NCI-H1105 treated with DMSO at 0.1 percent for 48 hours (cell line): ENCODE measurements at regions not wholly inside any gene's neighbourhood (a gene's known extent, or its start where the extent isn't known, plus 50 kb on each side); places are given as distances from the start of the nearest gene placed in this dataset.
"Not testable (repeated sequence)": the region's sequence is repeated elsewhere in the genome, so short reads cannot be mapped to it uniquely, and the experiment has no call there.

ENCODE experiments used
- DNase-seq: peaks from one replicate; lab custom pipeline; 2025; lab: John Stamatoyannopoulos, UW

DNA sequence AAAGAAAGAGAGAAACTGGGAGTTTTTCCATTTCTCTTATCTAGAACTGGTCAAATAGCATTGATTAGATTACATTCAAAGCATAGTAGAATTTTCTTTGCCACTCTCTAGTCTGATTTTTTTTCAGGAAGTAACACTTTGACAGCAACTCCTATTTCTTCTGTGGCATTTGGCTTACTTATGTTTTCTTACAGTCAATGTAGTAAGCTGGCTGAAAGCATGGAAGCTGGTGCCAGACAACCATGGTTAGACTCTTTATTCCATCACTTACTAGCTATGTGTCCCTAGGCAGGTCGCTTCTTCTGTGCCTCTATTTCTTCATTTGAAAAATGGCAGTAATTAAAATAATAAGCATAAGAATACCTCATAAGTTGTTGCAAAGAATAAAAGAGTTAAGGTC, 54.2 kb upstream of the OPRM1 start:
- DNase-seq: no peak

DNA sequence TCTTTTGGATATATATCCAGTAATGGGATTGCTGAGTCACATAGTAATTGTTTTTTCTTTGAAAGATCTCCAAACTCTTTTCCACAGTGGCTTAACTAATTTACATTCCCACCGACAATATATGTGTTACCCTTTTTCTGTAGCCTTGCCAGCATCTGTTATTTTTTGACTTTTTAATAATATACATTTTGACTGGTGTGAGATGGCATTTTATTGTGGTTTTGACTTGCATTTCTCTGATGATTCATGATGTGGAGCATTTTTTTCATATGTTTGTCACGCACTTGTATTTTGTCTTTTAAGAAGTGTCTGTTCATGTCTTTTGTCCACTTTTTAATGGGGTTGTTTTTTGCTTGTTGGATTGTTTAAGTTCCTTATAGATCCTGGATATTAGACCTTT, 58.9 kb upstream of the OPRM1 start:
- no peak for DNase-seq

DNA sequence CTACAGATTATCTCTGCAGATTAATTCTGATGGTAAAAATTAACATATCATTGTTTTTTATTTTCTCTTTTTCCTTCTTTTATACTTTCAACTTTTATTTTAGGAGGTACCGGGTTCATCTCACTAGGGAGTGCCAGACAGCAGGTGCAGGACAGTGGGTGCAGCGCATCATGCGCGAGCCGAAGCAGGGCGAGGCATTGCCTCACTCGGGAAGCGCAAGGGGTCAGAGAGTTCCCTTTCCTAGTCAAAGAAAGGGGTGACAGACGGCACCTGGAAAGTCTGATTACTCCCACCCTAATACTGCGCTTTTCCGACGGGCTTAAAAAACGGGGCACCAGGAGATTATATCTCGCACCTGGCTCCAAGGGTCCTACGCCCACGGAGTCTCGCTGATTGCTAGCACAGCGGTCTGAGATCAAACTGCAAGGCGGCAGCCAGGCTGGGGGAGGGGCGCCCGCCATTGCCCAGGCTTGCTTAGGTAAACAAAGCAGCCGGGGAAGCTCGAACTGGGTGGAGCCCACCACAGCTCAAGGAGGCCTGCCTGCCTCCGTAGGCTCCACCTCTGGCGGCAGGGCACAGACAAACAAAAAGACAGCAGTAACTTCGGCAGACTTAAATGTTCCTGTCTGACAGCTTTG, 60.0 kb upstream of the OPRM1 start:
- DNase-seq: not testable (repeated sequence)

DNA sequence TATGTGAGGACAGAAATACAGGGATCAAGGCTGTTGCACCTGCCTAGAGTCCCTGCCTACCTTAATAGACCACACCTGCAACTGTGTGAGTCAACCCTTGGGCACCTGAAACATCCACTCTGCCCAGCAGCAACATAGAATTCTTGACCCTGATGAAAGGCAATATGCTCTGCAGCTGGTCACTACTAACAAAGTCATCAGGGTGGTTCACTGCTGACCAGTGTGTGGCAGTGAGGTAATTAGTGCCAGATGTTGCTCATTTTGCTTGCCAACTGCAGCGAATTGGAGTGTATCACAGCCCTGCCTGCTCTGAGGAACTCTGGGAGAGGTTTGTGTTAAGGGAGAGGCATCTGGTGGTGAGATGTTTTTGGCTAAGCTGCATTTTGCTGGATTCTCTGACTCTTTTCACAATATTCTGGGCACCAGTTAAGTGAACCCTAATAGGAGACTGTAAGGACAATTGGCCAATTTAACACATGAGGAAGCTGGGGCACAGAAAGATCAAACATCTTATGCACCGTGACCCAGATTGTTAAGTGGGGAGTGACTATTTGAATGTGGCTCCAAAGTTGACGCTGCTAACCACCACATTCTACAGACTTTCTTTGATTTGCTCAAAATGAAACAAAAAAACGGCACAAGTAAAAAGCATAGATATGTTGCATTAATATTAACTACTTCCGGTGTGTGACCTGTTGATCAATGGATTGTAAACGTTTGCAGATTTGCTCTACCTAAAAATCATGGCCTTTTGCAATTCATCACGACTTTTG, 61.9 kb upstream of the OPRM1 start:
- no peak for DNase-seq

DNA sequence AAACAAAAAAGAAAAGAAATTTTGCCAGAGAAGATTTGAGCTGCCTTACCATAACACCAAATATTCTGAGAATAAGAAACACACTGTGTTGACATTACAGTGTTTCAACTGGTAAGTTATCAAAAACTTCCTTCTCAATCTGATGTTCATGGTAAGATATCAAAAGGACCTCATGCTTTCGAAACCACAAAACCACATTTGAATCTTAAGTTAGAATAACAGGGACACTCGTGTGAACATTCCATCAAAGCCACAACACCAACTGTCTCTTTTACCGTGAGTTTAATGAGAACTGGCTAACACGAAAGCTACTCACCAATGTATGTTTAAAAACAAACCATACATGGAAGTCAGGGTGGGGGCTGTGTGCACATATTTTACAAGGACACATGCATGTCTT, 73.0 kb upstream of the OPRM1 start:
- DNase-seq: no peak

DNA sequence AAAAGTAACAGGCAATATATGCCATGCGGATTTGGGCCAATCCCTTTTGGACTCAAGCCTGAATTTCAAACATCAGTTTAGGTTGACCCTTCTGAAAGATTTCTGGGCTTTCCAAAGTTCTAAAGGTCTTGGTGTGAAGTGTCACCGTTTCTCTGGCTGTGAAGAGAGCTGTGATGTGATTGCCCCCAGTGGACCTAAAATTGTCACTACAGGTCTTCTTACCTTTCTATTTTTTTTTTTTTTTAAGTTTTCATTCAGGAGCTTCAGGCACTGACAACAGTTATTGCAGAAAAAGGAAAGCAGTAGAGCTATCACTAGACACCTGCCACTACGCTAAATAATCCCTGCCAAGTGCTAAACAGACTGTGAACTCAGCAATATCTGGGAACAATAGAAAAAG, 75.7 kb upstream of the OPRM1 start:
- peak; percentile 21 for DNase-seq

DNA sequence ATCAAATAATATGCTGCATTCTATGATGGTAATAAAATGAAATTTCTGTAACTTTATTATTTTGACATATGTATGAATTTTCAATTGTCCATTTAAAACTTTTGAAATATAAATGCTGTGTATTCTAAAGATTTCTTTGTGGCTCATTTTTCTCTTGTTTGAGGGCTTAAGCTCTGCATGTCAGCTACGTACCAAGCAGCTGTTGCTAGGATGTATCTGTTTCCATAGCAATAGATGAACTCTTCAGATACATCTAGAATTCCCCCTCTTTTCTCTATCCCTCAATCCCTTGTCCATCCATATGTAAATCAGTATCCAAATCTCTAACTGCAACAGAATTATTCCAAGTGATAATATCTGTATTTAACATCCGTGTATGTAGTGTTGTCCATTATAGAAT, 76.5 kb upstream of the OPRM1 start:
- peak; percentile 31 for DNase-seq

DNA sequence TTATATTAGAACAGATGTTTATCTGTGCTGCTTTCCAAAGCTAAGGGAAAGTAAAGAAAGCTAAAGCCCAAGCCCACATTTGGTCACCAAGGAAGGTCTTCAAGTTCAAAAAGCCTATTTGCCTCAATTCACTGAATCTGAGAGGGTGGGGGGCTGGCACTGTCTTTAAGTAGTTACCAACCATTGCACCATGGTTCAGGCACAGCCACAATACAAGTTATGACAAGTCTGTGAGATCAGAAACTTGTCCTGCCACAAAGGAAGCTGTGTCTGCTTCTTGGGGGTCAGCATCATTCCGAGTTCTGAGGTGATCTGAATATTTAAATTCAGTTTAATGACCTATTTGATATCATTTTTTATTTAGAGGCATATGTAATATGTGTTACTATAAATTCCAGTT, 78.3 kb upstream of the OPRM1 start:
- no peak for DNase-seq

DNA sequence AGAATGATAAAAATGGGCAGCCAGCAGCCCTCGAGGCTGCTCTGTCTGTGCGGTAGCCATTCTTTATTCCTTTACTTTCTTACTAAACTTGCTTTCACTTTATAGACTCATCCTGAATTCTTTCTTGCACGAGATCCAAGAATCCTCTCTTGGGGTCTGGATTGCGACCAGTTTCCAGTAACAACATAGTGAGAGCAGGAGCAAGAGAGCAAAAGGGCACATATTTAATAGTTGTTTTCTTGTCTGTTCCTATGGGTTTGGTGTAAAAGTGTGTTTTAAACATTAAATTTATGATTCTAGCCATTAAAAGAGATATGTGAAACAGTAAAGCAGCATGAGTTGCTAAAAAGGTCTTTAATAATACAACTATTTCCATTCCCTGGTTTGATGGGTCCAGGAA, 78.8 kb upstream of the OPRM1 start:
- no peak for DNase-seq

DNA sequence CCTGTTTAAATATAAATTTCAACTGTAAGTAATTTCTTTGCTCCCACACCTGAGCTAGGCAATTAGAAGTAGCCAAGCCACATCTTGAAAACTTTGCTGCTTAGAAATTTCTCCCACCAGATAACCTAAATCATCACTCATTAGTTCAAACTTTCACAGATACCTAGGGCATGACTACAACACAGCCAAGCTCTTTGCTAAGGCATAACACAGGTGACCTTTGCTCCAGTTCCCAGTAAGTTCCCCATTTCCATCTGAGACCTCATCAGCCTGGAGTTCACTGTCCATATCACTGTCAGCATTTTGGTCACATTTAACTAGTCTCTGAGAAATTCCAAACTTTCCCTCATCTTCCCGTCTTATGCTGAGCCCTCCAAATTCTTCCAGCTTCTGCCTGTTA, 79.8 kb upstream of the OPRM1 start:
- DNase-seq: no peak

DNA sequence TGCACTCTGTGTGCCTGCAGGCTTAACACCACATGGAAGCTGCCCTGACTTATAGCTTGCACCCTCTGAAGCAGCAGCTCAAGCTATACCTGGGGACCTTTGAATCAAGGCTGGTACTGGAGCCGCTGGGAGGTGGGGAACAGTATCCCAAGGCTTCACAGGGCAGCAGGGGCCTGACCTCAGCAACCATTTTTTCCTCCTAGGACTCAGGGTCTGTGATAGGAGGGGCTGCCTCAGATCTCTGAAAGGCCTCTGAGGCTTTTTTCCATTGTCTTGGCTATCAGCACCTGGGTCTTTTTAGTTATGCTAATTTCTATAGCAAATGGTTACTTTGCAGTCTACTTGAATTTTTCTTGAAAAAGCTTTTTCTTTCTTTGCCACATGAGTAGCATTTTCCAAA, 80.2 kb upstream of the OPRM1 start:
- no peak for DNase-seq

DNA sequence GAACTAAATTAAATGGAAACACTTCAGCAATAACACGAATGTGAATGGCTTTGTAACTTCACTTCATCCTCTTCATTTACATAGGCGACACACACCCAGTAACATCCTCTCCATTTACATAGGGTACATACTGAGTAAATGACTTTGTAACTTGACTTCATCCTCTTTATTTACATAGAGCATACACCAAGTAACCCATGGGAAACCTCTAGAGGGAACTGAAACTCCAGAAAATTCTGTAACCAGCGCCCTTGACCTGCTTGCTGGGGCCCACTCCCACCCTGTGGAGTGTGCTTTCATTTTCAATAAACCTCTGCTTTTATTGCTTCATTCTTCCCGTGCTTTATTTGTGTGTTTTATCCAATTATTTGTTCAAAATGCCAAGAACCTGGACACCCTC, 81.6 kb upstream of the OPRM1 start:
- DNase-seq: no peak

DNA sequence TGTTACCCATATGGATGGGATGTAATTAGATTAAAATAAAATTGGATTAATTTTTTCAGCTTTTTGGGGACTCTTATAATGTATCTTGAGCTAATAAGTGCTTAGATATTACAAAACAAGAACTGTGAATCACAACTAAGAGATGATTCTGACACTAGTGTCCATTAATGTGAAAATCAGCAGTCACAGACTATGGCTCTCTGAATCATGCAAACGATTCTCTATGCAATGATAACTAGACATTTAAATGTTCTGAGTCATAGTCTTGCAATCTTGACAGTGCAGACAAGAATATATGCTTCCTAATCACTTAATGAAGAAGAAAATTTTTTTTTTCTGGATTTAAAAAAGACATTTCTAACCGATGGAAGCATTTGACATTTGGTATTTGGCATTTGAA, 82.2 kb upstream of the OPRM1 start:
- no peak for DNase-seq

DNA sequence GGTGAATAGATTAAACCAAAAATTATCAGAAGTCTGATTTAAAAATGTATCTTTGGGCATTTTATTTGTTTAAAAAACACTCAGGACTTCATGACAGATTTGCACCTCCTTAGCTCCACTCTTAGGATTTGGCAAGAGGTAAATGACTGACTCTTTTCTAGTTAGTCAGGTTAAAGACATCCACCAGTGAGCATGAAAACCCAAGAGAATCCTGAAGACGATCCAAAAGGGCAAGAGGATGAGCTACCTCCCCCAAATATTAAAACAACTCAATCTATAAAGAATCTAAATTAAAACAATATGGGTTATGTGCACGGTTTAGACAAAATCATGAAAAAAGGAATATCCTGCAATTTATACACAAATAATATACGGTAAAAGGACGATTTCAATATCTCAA, 89.4 kb upstream of the OPRM1 start:
- DNase-seq: no peak

DNA sequence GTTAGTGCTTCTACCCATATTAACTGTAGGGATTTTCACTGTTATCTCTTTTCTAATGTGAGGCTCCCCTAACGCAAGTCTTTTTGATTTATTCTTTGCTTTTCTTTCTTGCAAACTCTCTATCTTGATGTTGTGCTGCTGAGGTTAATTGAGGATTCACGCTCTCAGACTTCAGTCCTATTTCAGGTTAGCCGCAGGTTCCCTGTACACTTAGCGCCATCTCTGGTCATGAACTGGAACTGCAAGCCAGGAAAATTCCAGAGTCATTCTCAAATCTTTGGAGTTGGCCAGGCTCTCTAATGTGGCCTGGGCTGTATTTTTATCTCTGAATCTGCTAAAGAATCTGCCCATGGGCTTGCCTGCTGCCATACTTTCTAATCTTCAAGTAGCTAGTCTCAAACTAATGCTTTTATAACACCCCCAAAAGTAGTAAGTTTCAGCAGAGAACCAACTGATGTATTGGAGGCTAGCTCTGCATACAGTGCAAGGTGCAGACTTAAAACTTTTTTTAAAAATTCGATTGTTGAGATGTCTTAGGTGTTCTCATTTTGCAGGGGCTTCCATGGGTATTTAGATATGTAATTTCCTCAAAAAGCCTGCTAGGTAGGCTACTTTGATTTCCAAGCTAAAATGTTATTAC, 91.1 kb upstream of the OPRM1 start:
- DNase-seq: peak; percentile 27

DNA sequence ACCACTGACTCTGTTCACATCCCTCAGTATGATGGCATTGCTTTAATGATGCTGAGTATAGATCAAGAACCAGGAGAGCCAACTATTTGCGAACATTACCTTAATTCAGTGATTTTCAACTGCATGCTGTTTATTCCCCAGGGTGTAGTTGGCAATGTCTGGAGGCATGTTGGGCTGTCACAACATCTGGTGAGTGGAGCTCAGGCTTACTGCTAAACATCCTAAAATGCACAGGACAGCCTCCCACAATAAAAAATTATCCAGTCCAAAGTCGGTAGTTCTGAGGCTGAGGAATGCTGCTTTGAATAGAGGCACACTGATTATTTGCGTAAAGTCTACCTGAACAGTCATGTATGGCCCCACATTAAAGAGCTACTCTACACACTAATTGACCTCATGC, 94.8 kb upstream of the OPRM1 start:
- no peak for DNase-seq

DNA sequence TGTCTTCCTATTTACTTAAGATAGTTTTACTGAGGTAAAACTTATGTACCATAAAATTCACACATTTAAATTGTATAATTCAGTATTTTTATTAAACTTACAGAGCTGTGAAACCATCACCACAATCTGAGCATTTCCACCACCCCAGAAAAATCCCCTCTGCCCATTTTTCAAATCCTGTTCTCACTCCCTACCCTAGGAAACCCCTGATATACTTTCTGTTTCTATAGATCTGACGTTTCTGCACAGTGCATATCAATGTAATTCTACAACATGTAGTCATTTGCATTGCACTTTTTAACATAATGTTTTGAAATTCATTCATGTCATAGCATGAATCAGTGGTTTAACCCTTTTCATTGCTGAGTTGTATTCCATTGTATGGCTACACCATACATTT, 96.7 kb upstream of the OPRM1 start:
- DNase-seq: no peak

DNA sequence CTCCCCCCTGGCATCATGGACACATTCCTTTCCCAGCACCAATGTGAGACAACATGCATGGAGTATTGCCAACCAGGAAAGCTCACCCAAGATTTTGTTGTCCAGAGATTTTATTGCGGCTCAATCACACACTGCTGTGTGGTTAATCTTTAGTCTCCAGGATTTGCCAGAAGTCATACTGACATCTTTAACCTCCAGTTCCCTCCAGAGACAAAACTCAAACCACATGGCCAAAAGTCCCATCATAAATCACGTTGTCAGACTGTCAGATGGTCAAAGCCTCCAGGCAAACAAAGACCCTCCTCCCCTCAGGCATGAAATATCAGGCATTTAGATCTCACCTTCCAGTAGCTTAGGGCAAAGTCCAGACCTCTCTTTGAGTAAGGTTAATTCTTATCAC, 97.3 kb upstream of the OPRM1 start:
- DNase-seq: no peak

DNA sequence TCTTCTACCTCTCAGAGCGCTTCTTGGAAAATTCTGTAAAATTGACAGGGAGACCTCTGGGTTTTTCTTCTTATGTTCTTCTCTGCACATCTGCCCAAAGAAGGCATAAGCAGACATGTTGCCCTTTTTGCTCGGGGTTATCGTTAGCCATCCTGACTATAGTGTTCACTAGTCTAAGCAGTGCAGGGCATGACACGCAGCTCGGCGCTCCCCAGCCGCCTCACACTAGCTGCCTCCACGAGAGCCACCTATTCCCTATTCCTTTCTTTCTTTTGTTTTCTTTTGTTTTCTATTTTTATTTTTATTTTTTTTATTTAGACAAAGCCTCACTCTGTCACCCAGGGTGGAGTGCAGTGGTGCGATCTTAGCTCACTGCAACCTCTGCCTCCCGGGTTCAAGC, 100.2 kb upstream of the OPRM1 start:
- DNase-seq: no peak

DNA sequence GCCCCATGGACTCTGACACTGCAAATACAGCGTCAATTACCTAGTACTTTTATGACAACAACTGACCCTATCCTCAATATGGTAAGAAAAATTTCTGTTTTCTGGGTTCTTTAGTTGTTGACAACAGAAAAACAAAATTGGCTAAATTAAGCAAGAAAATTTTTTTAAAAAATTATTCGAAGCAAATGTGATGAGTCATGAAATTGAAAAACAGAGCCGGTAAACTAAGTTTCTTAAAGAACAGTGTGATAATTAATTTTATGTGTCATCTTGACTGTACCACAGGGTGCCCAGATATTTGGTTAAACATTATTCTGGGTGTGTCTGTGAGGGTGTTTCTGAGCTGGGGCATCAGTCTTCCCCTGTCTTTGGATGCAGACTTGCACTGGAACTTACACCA, 107.6 kb upstream of the OPRM1 start:
- no peak for DNase-seq

DNA sequence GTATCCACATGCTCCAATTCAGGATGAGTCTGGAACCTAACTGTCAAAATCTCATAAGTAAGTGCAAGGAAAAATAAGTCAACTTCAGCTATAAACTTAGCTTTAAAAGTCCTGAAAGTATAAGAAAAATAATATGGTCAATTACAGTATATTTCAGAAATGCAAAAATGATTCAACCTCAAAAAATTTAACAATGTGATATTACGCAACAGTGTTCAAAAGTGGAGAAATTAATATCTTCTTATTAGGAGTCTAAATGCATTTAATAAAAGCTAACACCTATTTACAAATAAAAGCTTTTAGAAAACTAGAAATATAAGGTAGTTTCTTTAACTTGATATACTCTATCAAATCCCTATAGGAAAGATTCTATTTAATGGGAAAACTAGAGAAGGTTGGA, 111.2 kb upstream of the OPRM1 start:
- DNase-seq: no peak

DNA sequence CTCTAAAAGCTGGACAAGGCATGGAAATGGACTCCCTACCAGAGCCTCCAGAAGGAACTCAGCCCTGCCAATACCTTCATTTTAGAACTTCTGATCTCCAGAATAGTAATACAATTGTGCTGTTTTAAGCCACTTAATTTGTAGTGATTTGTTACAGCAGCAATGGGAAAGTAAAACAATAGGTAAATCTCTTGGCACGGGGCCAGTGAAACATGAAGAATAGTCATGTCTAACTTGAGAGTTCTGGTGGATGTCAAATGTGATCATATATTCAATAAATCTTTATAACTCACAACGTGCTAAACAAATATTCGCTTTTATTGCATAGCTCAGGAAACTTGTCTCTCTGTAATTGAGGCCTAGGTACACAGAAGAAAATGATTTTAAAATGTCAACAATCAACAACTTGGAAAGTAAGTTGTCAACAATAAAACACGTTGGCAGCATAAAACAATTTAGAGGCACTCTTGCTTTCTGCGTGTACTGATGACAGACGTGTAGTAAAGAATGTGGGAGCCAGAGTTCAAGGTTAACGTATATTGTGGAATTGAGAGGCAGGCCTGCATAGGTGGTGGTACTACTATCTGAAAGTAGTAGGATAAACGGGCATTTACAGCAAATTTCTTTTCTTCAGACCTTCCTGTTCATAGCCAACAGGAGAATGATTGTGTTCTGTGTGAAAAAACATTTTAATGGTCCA, 140.5 kb upstream of the OPRM1 start:
- DNase-seq: no peak

DNA sequence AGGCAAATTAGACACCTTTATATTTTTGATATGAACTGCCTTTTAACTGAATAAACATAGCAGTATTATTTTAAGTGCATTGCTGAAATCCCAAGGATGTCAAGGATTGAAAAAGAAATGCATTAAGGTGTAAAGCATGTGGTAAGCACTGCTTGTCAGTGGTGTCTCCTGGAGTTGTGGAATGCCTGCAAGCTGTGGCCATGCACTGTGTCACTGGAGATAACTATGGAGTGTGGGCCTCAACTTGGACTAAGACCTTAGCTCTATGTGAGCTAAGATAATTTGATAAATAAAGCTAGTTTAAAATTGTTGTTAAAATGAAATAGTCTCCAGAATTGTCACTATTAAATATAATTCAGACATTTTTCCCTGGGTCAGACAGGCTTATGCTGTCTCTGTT, 156.6 kb upstream of the OPRM1 start:
- DNase-seq: no peak
